GM12872 (cell line): ENCODE measurements at regions not wholly inside any gene's neighbourhood (a gene's known extent, or its start where the extent isn't known, plus 50 kb on each side); places are given as distances from the start of the nearest gene placed in this dataset.

Experiments used
- TF ChIP-seq, protein P1 (sequence below): IDR thresholded peaks from 3 replicates; pipeline ENCODE4 v1.5.1; 2011; ENCODE audit warnings: low read depth, mild to moderate bottlenecking, low read length, moderate library complexity; ENCODE audit not compliant: insufficient read depth

DNA sequence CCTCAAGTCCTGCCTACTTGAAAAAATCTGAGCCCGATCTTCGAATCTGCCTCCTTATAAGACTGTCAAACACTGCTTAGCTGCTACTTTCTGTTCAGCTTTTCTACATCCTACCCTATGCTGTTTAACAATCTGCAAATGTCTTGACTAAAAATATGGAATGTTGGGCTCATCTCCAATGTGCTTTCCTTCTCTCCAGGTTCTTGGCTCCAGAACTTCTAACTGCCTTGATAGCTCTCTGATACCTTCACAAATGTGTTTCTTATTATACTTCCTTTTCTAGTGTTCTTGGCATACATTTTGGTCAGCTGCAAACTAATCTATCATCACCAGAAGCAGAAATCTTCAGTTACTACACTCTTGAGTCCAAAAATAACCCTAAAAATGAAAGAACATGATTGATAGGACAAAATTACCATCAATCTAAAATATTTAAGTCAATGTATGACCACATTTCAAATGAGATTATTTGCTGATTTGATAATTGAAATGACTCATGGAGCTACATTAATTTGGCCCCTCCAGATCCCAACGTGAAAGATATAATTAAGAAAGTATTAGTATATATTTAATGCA, 372.3 kb upstream of the MON1B start:
- TF ChIP-seq, protein P1, sequence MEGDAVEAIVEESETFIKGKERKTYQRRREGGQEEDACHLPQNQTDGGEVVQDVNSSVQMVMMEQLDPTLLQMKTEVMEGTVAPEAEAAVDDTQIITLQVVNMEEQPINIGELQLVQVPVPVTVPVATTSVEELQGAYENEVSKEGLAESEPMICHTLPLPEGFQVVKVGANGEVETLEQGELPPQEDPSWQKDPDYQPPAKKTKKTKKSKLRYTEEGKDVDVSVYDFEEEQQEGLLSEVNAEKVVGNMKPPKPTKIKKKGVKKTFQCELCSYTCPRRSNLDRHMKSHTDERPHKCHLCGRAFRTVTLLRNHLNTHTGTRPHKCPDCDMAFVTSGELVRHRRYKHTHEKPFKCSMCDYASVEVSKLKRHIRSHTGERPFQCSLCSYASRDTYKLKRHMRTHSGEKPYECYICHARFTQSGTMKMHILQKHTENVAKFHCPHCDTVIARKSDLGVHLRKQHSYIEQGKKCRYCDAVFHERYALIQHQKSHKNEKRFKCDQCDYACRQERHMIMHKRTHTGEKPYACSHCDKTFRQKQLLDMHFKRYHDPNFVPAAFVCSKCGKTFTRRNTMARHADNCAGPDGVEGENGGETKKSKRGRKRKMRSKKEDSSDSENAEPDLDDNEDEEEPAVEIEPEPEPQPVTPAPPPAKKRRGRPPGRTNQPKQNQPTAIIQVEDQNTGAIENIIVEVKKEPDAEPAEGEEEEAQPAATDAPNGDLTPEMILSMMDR: no peak

- TF ChIP-seq, protein P1: no peak
Observed at GRCh38 chr16:76819226-76819916, 371.6 kb upstream of the MON1B start.

- TF ChIP-seq, protein P1: no peak
Observed at GRCh38 chr16:76824221-76824620, 366.8 kb upstream of the MON1B start.

DNA sequence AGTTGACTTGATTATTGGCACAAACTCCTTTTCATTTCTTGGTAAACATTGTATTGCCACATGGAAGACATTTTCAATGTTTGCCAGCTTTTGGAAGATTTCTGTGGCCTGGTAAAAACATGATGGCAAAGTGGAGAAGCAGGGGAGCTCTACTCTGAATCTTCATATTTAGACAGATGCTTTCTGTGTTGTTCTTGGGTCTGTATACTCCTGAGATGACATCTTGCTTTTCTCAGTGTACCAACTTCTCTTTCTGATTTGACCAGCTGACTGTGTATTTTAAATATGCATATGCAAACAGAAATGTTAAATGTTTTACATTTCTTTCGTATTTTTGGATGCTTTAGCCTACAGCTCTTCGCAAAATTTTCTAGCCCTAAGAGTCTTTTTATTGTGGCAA, 366.2 kb upstream of the MON1B start:
- TF ChIP-seq, protein P1: no peak

- TF ChIP-seq, protein P1: no peak
Observed at GRCh38 chr16:76835339-76835738, 355.7 kb upstream of the MON1B start.

DNA sequence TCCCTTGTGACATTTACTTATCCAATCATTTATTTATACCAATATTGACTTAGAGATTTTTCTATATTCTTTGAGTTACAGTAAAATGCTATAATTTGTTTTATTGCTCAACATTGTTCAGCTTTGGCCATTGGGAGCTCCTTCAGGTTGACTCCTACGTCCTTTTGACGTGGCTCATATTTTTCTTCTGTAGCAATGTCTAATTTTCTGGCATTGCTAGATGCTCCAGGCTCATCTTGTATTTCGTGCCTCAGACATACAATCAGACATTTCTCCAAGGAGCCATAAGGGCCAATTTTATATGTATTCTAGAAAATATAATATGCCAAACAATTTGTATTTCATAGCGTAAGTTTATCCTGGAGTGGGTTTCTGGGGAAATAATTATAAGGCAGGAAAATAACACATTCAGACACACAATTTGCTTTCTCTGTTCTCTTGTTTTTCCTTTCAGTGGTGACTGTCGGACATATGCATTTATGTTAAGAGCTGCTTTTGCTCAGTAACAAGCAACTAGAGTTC, 355.1 kb upstream of the MON1B start:
- TF ChIP-seq, protein P1: no peak

DNA sequence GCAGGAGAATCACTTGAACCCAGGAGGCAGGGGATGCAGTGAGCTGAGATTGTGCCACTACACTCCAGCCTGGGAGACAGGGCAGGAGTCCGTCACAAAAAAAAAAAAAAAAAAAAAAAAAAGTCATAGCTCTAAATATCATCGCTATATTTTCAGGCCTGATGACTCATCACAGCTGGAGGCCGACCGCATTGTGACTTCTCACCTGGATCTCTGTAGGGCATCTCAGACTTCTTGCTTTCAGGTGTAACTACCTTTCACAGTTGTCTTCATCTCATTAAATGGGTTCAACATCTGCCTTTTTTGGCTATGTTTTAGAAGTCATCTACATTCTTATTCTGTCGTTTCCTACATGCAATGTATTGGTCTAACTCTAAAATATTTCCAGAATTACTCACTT, 353.1 kb upstream of the MON1B start:
- TF ChIP-seq, protein P1: no peak
